HG02642 (cell line): ENCODE measurements at regions not wholly inside any gene's neighbourhood (a gene's known extent, or its start where the extent isn't known, plus 50 kb on each side); places are given as distances from the start of the nearest gene placed in this dataset.
"Not testable (repeated sequence)": the region's sequence is repeated elsewhere in the genome, so short reads cannot be mapped to it uniquely, and the experiment has no call there.

Experiments used
- ATAC-seq: cut with Tn5 transposase; IDR thresholded peaks from one replicate; pipeline ENCODE4 v1.9.1; 2021; ENCODE audit warnings: mild to moderate bottlenecking; ENCODE audit not compliant: unreplicated experiment, poor library complexity

- no peak for ATAC-seq
Measured at GRCh38 chr5:127133071-127133470, 59.8 kb upstream of the C5orf63 start.

GRCh38 chr5:127136908-127137307 lies 63.6 kb upstream of the C5orf63 start:
- ATAC-seq: no peak

GRCh38 chr5:127143722-127144121 lies 70.4 kb upstream of the C5orf63 start:
- ATAC-seq: no peak

GRCh38 chr5:127153031-127153430 lies 79.7 kb upstream of the C5orf63 start:
- ATAC-seq: no peak

- no peak for ATAC-seq
Measured at GRCh38 chr5:127153521-127153920, 80.2 kb upstream of the C5orf63 start.

GRCh38 chr5:127163750-127164149 lies 90.4 kb upstream of the C5orf63 start:
- no peak for ATAC-seq

GRCh38 chr5:127170918-127171600 lies 97.8 kb upstream of the C5orf63 start:
- no peak for ATAC-seq

GRCh38 chr5:127176769-127177168 lies 103.5 kb upstream of the C5orf63 start:
- no peak for ATAC-seq

GRCh38 chr5:127182631-127183030 lies 108.0 kb upstream of the MEGF10 start:
- not testable (repeated sequence) for ATAC-seq

GRCh38 chr5:127183332-127183731 lies 107.3 kb upstream of the MEGF10 start:
- ATAC-seq: no peak

GRCh38 chr5:127184851-127185250 lies 105.7 kb upstream of the MEGF10 start:
- no peak for ATAC-seq

- no peak for ATAC-seq
Measured at GRCh38 chr5:127186657-127187056, 103.9 kb upstream of the MEGF10 start.

GRCh38 chr5:127187706-127188105 lies 102.9 kb upstream of the MEGF10 start:
- ATAC-seq: no peak

GRCh38 chr5:127192150-127192549 lies 98.4 kb upstream of the MEGF10 start:
- no peak for ATAC-seq

GRCh38 chr5:127192836-127193338 lies 97.7 kb upstream of the MEGF10 start:
- ATAC-seq: no peak

GRCh38 chr5:127196042-127196441 lies 94.6 kb upstream of the MEGF10 start:
- no peak for ATAC-seq

- ATAC-seq: not testable (repeated sequence)
Measured at GRCh38 chr5:127197402-127198167, 93.0 kb upstream of the MEGF10 start.

- ATAC-seq: not testable (repeated sequence)
Measured at GRCh38 chr5:127202738-127203137, 87.9 kb upstream of the MEGF10 start.

GRCh38 chr5:127203818-127204217 lies 86.8 kb upstream of the MEGF10 start:
- no peak for ATAC-seq

- ATAC-seq: no peak
Measured at GRCh38 chr5:127205147-127205546, 85.4 kb upstream of the MEGF10 start.

- ATAC-seq: no peak
Measured at GRCh38 chr5:127206320-127207113, 84.1 kb upstream of the MEGF10 start.
